GM12892 (cell line): ENCODE measurements at regions not wholly inside any gene's neighbourhood (a gene's known extent, or its start where the extent isn't known, plus 50 kb on each side); places are given as distances from the start of the nearest gene placed in this dataset.

Experiments
- DNase-seq: peaks from one replicate; pipeline ENCODE4 v3.0.0; 2011; ENCODE audit not compliant: insufficient read length
- FAIRE-seq: peaks from 2 replicates; lab custom pipeline; 2011; peaks lifted over from hg19 to GRCh38; lab: Jason Lieb, UNC
- POLR2A ChIP-seq: IDR thresholded peaks from 2 replicates; pipeline ENCODE4 v1.6.1; 2011; ENCODE audit warnings: low read depth, low read length, control low read depth
- POLR2AphosphoS5 ChIP-seq: IDR thresholded peaks from 2 replicates; pipeline ENCODE4 v1.6.1; 2011; ENCODE audit warnings: low read depth, low read length, control low read depth
- TAF1 ChIP-seq: IDR thresholded peaks from 2 replicates; pipeline ENCODE4 v1.6.1; 2011; ENCODE audit warnings: low read depth, mild to moderate bottlenecking, control low read depth, low read length, borderline replicate concordance

DNA sequence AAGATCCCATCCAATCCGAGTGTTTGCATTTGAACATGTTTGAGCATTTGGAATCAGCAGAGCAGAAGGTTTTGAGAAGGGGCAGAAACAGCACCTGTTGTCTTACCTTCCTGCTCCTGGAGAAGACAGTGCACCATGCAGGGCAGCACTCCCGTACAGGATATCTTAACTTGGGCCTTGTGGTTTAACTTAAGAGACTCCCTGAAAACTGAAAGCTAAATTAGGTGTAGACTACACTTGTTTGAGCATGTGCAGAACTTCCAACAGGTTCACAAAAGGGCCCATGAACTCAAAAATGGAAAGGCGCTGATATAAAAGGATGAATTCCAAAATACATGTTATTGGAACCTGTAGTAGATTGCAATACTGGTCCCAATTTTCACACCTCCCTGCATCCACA lies 175.4 kb upstream of the PRICKLE2 start:
- no peak for DNase-seq
- no peak for FAIRE-seq

GRCh38 chr3:64399205-64399800 lies 174.0 kb upstream of the PRICKLE2 start:
- FAIRE-seq (peak; percentile 46), DNase-seq (no peak)
- TF ChIP-seq POLR2A: no peak
- no peak for TF ChIP-seq TAF1
- TF ChIP-seq POLR2AphosphoS5: no peak

More for the DNA sequence above, 175.4 kb upstream of the PRICKLE2 start:
- TF ChIP-seq TAF1 (no peak), POLR2AphosphoS5 (no peak), POLR2A (no peak)

- DNase-seq (no peak), FAIRE-seq (no peak)
- no peak for TF ChIP-seq POLR2A
- TF ChIP-seq POLR2AphosphoS5: no peak
- no peak for TF ChIP-seq TAF1
Measured at GRCh38 chr3:64398476-64398875, 173.2 kb upstream of the PRICKLE2 start.

GRCh38 chr3:64398006-64398405 lies 172.7 kb upstream of the PRICKLE2 start:
- FAIRE-seq (no peak), DNase-seq (no peak)
- TF ChIP-seq POLR2A (no peak), TAF1 (no peak), POLR2AphosphoS5 (no peak)

GRCh38 chr3:64397573-64397972 lies 172.3 kb upstream of the PRICKLE2 start:
- DNase-seq (no peak), FAIRE-seq (no peak)

GRCh38 chr3:64395490-64395889 lies 170.2 kb upstream of the PRICKLE2 start:
- FAIRE-seq (no peak), DNase-seq (no peak)
- TF ChIP-seq POLR2A: no peak
- TF ChIP-seq TAF1: no peak
- TF ChIP-seq POLR2AphosphoS5: no peak

More at GRCh38 chr3:64397573-64397972, 172.3 kb upstream of the PRICKLE2 start:
- TF ChIP-seq TAF1 (no peak), POLR2A (no peak), POLR2AphosphoS5 (no peak)

- FAIRE-seq: no peak
- DNase-seq: no peak
- TF ChIP-seq POLR2A: no peak
- no peak for TF ChIP-seq TAF1
- no peak for TF ChIP-seq POLR2AphosphoS5
Measured at GRCh38 chr3:64393193-64393592, 167.9 kb upstream of the PRICKLE2 start.

DNA sequence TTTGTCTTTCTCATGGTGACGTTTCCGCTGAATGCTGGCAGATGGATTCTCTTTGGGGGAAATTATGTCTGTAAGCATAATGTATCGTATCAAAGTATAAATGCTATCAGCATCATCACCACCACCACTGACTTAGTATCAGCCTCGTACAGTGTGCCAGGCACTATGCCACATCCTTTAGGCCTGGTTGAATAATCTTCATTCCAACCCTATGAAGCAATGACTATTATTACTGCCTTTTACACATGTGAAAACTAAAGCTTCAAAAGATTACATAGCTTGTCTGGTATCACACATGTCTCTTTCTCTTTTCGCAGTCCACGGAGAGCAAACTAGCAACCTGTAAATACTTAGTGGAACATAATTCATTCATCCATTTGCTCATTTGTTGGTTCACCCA lies 166.7 kb upstream of the PRICKLE2 start:
- DNase-seq (no peak), FAIRE-seq (no peak)
- TF ChIP-seq POLR2A (no peak), POLR2AphosphoS5 (no peak), TAF1 (no peak)

GRCh38 chr3:64390893-64391292 lies 165.6 kb upstream of the PRICKLE2 start:
- FAIRE-seq (no peak), DNase-seq (no peak)
- TF ChIP-seq POLR2A (no peak), TAF1 (no peak), POLR2AphosphoS5 (no peak)

DNA sequence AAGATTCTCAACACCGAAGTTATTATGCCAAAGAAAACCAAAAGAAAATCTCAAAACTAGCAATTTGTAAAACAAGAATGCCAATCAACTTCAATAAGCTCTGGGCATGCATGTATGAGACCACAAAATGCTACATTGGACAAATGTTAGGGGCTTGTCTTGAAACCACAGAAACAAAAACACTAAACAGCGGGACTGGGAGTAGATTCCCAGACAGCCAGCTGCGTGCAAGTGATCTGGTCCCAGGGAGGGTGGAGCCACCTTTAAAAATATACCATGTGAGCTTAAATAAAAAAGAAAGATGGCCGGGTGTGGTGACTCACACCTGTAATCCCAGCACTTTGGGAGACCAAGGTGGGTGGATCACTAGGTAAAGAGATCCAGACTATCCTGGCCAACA lies 163.6 kb upstream of the PRICKLE2 start:
- FAIRE-seq (no peak), DNase-seq (no peak)
- TF ChIP-seq TAF1 (no peak), POLR2AphosphoS5 (no peak), POLR2A (no peak)

- no peak for TF ChIP-seq POLR2AphosphoS5
- no peak for TF ChIP-seq TAF1
- TF ChIP-seq POLR2A: no peak
- no peak for DNase-seq
- FAIRE-seq: no peak
Measured at GRCh38 chr3:64387688-64388087, 162.4 kb upstream of the PRICKLE2 start.

- FAIRE-seq (no peak), DNase-seq (no peak)
- TF ChIP-seq POLR2AphosphoS5 (no peak), TAF1 (no peak), POLR2A (no peak)
Measured at GRCh38 chr3:64385277-64385676, 160.0 kb upstream of the PRICKLE2 start.

GRCh38 chr3:64384561-64384960 lies 159.3 kb upstream of the PRICKLE2 start:
- TF ChIP-seq POLR2AphosphoS5 (no peak), POLR2A (no peak), TAF1 (no peak)
- DNase-seq (no peak), FAIRE-seq (no peak)
